ENCODE measurements at regions not wholly inside any gene's neighbourhood (a gene's known extent, or its start where the extent isn't known, plus 50 kb on each side); places are given as distances from the start of the nearest gene placed in this dataset.
A peak's percentile ranks its signal among the peaks of the same experiment; 100 is the strongest.

GRCh38 chrX:140580478-140580877, 75.6 kb upstream of the SOX3 start:
- Histone ChIP-seq H3K36me3 (no peaks in the 10 kb centered on the region), H3K27me3 (no peaks in the 10 kb centered on the region), H3K27ac (no peak overlapping the region), H3K4me3 (no peak overlapping the region), H3K4me1 (no peaks in the 10 kb centered on the region), H3K9me3 (no peaks in the 10 kb centered on the region)
- 65% methylated on average over 2 of the region's 5 CpGs; no CpG with 5 or more reads in 1 of the 2 donors for WGBS, 2 donors (ENCODE audit: low coverage in 1 of 2)
- no peak for ATAC-seq
- no peak for TF ChIP-seq POLR2AphosphoS5 (IDR thresholded peaks at IDR 0.05)
- no peak for TF ChIP-seq POLR2A (IDR thresholded peaks at IDR 0.05)
- TF ChIP-seq EP300 (IDR thresholded peaks at IDR 0.05) = no peak
- no peak for TF ChIP-seq CTCF (IDR thresholded peaks at IDR 0.05)

- Histone ChIP-seq H3K4me1 (no peaks in the 10 kb centered on the region), H3K36me3 (no peaks in the 10 kb centered on the region), H3K4me3 (no peak overlapping the region), H3K27ac (no peak overlapping the region), H3K9me3 (no peaks in the 10 kb centered on the region), H3K27me3 (no peaks in the 10 kb centered on the region)
- TF ChIP-seq POLR2A (IDR thresholded peaks at IDR 0.05) (no peak), EP300 (IDR thresholded peaks at IDR 0.05) (no peak), CTCF (IDR thresholded peaks at IDR 0.05) (peak in 1 of 4 experiments; percentile 52), POLR2AphosphoS5 (IDR thresholded peaks at IDR 0.05) (no peak)
- WGBS, 2 donors (ENCODE audit: low coverage in 1 of 2) = 0% methylated on average over 1 of the region's 1 CpG
- no peak for ATAC-seq
Observed at GRCh38 chrX:140572724-140573123, 67.9 kb upstream of the SOX3 start.

- 38 to 50% methylated on average over 1 of the region's 1 CpG for WGBS, 2 donors (ENCODE audit: low coverage in 1 of 2)
- TF ChIP-seq CTCF (IDR thresholded peaks at IDR 0.05) (no peak), POLR2A (IDR thresholded peaks at IDR 0.05) (no peak), POLR2AphosphoS5 (IDR thresholded peaks at IDR 0.05) (no peak), EP300 (IDR thresholded peaks at IDR 0.05) (no peak)
- no peak overlapping the region for H3K4me3 ChIP-seq
- no peaks in the 10 kb centered on the region for H3K9me3 ChIP-seq
- no peak for ATAC-seq
- H3K4me1 ChIP-seq = no peaks in the 10 kb centered on the region
- H3K27me3 ChIP-seq = no peaks in the 10 kb centered on the region
- no peak overlapping the region for H3K27ac ChIP-seq
- no peaks in the 10 kb centered on the region for H3K36me3 ChIP-seq
Observed at GRCh38 chrX:140563893-140564292, 59.0 kb upstream of the SOX3 start.

All from gastroesophageal sphincter (tissue), 4 donors.